Fibroblast of lung (primary cell): ENCODE measurements at regions not wholly inside any gene's neighbourhood (a gene's known extent, or its start where the extent isn't known, plus 50 kb on each side); places are given as distances from the start of the nearest gene placed in this dataset.

Experiments used
- DNase-seq, 2 donors: peaks; one replicate each; pipeline versions ENCODE4 v3.0.0 to v3.0.0-alpha.2; 2010; ENCODE audit warnings: low read depth in 2 of 2
- H2AFZ ChIP-seq: 2 replicates; pipeline ENCODE4 v1.5.1; 2012; ENCODE audit warnings: low read length, control low read depth, inconsistent platforms
- H3K27ac ChIP-seq: 2 replicates; pipeline ENCODE4 v1.5.1; 2011; ENCODE audit warnings: low read length, control low read depth; ENCODE audit not compliant: insufficient read depth
- H3K27me3 ChIP-seq: 2 replicates; pipeline ENCODE4 v1.5.1; 2011; ENCODE audit warnings: mild to moderate bottlenecking, low read length; ENCODE audit not compliant: control insufficient read depth, insufficient read depth
- H3K36me3 ChIP-seq: 2 replicates; pipeline ENCODE4 v1.5.1; 2011; ENCODE audit warnings: low read length; ENCODE audit not compliant: control insufficient read depth, insufficient read depth
- H3K4me1 ChIP-seq: 2 replicates; pipeline ENCODE4 v1.5.1; 2011; ENCODE audit warnings: low read length; ENCODE audit not compliant: control insufficient read depth, insufficient read depth; ENCODE audit errors: extremely low read depth
- H3K4me2 ChIP-seq: 2 replicates; pipeline ENCODE4 v1.5.1; 2011; ENCODE audit warnings: low read length, control low read depth; ENCODE audit not compliant: insufficient read depth; ENCODE audit errors: extremely low read depth
- H3K4me3 ChIP-seq, 4 experiments: fragments of 200-600 bp in 1 of 4; sonication (generic) in 1 of 4; replicated peaks in 1 of 4; 2 replicates each; pipeline ENCODE4 v1.5.1; 2011 to 2016; ENCODE audit warnings: low read length in 4 of 4, low read depth in 3 of 4, mild to moderate bottlenecking in 3 of 4, control low read depth in 2 of 4, inconsistent platforms in 1 of 4, mixed read lengths in 1 of 4; ENCODE audit not compliant: insufficient read depth in 1 of 4; ENCODE audit errors: control extremely low read depth in 1 of 4
- H3K79me2 ChIP-seq: 2 replicates; pipeline ENCODE4 v1.5.1; 2012; ENCODE audit warnings: mild to moderate bottlenecking, low read length, inconsistent platforms; ENCODE audit not compliant: control insufficient read depth, insufficient read depth
- H3K9ac ChIP-seq: 2 replicates; pipeline ENCODE4 v1.5.1; 2011; ENCODE audit warnings: mild to moderate bottlenecking, low read length, control low read depth; ENCODE audit not compliant: insufficient read depth
- H3K9me3 ChIP-seq: 2 replicates; pipeline ENCODE4 v1.5.1; 2012; ENCODE audit warnings: low read depth, low read length; ENCODE audit not compliant: control insufficient read depth, insufficient read depth
- H4K20me1 ChIP-seq: 2 replicates; pipeline ENCODE4 v1.5.1; 2011; ENCODE audit warnings: low read length; ENCODE audit not compliant: control insufficient read depth, insufficient read depth; ENCODE audit errors: extremely low read depth
- EZH2 ChIP-seq: IDR thresholded peaks from 2 replicates; pipeline ENCODE4 v1.5.1; 2012; ENCODE audit warnings: low read length, control low read depth, mild to moderate bottlenecking; ENCODE audit errors: missing control alignments
- TF ChIP-seq, protein P1 (sequence below), 2 donors: IDR thresholded peaks in 1 of 2; conservative IDR thresholded peaks in 1 of 2; 1 replicate in 1 of 2; 2 replicates in 1 of 2; pipeline ENCODE4 v1.5.1; 2011 to 2012; ENCODE audit warnings: low read length in 2 of 2, control low read depth in 1 of 2, inconsistent platforms in 1 of 2, low read depth in 1 of 2, mild to moderate bottlenecking in 1 of 2

DNA sequence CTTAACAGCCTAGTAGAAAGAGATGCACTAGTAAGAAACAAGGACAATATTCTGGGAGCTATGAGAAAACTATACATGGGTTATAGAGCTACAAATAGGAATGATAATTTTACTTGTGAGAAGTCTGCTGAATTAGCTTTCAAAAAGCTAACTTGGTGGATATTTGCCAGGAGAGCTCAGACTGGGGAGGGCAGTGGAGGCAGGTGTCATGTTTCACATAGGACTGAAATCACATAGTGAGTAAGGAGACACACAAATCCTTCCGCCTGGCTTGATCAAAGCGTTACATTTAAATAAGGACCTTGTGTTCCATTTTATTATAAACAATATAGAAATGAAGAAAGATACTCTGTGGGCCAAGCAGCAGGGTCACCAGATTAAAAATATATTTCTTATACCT is 235.0 kb downstream of the ISL1 start:
- no peak for TF ChIP-seq EZH2
- TF ChIP-seq, protein P1, sequence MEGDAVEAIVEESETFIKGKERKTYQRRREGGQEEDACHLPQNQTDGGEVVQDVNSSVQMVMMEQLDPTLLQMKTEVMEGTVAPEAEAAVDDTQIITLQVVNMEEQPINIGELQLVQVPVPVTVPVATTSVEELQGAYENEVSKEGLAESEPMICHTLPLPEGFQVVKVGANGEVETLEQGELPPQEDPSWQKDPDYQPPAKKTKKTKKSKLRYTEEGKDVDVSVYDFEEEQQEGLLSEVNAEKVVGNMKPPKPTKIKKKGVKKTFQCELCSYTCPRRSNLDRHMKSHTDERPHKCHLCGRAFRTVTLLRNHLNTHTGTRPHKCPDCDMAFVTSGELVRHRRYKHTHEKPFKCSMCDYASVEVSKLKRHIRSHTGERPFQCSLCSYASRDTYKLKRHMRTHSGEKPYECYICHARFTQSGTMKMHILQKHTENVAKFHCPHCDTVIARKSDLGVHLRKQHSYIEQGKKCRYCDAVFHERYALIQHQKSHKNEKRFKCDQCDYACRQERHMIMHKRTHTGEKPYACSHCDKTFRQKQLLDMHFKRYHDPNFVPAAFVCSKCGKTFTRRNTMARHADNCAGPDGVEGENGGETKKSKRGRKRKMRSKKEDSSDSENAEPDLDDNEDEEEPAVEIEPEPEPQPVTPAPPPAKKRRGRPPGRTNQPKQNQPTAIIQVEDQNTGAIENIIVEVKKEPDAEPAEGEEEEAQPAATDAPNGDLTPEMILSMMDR (conservative IDR thresholded peaks at IDR 0.05 in 1 of 2, IDR thresholded peaks at IDR 0.05 in 1 of 2; ENCODE audit: low read depth in 1 of 2, low read length in 2 of 2) = no peak
- H3K4me2 ChIP-seq = no peak overlapping the region

DNA sequence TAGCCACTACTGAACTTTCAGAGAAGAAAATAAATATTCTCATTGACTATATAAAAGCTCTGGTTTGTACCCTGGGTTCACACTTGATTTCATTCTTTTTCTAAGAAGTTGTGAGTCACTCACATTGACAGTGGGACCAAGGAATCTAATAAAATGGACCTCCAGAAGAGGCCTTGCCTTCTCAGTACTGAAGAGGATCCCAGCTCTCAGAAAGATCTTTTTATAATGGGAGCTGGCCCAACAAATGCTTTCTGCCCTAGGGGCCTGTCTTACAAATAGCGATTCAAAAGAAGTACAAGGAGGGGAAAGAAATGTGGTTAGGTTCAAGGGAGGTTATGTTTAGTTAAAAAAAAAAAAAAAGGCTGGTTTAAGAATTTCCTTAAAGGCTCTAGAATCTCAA is 237.9 kb downstream of the ISL1 start:
- Histone ChIP-seq H3K36me3 (no peaks in the 10 kb centered on the region), H3K4me1 (no peaks in the 10 kb centered on the region), H3K27me3 (no peaks in the 10 kb centered on the region), H2AFZ (no peak overlapping the region), H3K27ac (no peak overlapping the region), H4K20me1 (no peaks in the 10 kb centered on the region), H3K9me3 (no peaks in the 10 kb centered on the region), H3K4me3 (no peak overlapping the region), H3K9ac (no peak overlapping the region), H3K4me2 (no peak overlapping the region), H3K79me2 (no peaks in the 10 kb centered on the region)
- DNase-seq = no peak
- no peak for TF ChIP-seq EZH2
- TF ChIP-seq, protein P1 (conservative IDR thresholded peaks at IDR 0.05 in 1 of 2, IDR thresholded peaks at IDR 0.05 in 1 of 2; ENCODE audit: low read depth in 1 of 2, low read length in 2 of 2) = no peak

More for the DNA sequence above, 235.0 kb downstream of the ISL1 start:
- no peak overlapping the region for H3K9ac ChIP-seq
- no peak for DNase-seq
- no peaks in the 10 kb centered on the region for H4K20me1 ChIP-seq
- H2AFZ ChIP-seq = no peak overlapping the region
- H3K79me2 ChIP-seq = no peaks in the 10 kb centered on the region
- H3K4me1 ChIP-seq = no peaks in the 10 kb centered on the region
- no peak overlapping the region for H3K4me3 ChIP-seq
- H3K9me3 ChIP-seq = no peaks in the 10 kb centered on the region
- no peaks in the 10 kb centered on the region for H3K27me3 ChIP-seq
- H3K36me3 ChIP-seq = no peaks in the 10 kb centered on the region
- no peak overlapping the region for H3K27ac ChIP-seq

DNA sequence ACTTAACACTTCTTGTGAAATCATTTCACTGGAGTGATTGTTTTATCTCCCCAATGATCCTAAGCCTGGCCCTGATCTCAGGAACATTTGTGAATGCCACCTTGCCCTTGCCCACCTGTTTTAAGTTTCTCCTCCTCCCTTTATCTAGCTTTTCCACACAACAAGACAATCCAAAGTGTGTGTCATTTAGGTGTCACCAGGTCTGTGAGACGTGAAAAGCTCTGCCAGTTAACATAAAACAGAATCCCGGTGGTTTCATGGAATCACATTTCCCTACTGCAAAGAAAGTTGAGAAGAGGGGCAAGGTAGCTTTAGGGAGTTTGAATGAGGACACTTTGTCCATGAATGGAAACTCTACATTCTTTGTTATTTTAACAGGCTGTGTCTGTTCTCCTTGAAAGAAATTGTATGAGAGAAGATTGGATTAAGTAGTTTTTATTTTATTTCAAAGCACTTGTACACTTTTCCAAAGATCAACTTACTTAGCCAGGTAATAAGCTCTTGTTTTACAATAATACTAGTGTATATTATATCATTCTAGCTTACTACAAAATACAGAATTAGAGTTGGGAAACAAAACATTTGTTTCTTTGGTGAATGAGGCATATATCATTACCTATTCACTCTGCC is 239.0 kb downstream of the ISL1 start:
- no peak overlapping the region for H2AFZ ChIP-seq
- H3K9me3 ChIP-seq = no peaks in the 10 kb centered on the region
- H3K4me2 ChIP-seq = no peak overlapping the region
- TF ChIP-seq, protein P1 (conservative IDR thresholded peaks at IDR 0.05 in 1 of 2, IDR thresholded peaks at IDR 0.05 in 1 of 2; ENCODE audit: low read depth in 1 of 2, low read length in 2 of 2) = no peak
- no peak for TF ChIP-seq EZH2
- DNase-seq = no peak
- no peak overlapping the region for H3K27ac ChIP-seq
- H3K36me3 ChIP-seq = no peaks in the 10 kb centered on the region
- no peaks in the 10 kb centered on the region for H3K27me3 ChIP-seq
- H3K9ac ChIP-seq = no peak overlapping the region
- no peaks in the 10 kb centered on the region for H3K4me1 ChIP-seq
- no peak overlapping the region for H3K4me3 ChIP-seq
- H4K20me1 ChIP-seq = no peaks in the 10 kb centered on the region
- no peaks in the 10 kb centered on the region for H3K79me2 ChIP-seq
